ENCODE measurements at regions not wholly inside any gene's neighbourhood (a gene's known extent, or its start where the extent isn't known, plus 50 kb on each side); places are given as distances from the start of the nearest gene placed in this dataset.

DNA sequence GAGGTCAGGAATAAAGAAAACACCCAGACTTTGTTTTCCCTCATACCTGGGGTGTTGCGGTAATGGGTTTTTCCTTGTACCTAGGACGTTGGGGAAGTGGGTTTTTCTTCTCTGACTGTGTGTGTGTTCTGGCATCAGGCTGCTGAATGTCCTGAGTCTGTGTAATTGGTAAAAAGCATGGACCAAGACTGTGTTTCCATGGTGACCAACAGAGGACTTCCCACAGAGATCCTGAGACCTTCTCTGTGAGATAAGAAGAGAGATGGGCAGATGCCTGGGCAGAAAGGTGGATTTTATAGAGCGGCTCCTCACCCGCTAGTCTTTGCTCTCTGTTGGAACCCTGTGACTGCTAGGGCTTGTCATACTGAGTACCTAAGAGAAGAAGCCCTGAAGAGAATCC lies 135.4 kb upstream of the GGTLC1 start:
- TF ChIP-seq, protein P1, sequence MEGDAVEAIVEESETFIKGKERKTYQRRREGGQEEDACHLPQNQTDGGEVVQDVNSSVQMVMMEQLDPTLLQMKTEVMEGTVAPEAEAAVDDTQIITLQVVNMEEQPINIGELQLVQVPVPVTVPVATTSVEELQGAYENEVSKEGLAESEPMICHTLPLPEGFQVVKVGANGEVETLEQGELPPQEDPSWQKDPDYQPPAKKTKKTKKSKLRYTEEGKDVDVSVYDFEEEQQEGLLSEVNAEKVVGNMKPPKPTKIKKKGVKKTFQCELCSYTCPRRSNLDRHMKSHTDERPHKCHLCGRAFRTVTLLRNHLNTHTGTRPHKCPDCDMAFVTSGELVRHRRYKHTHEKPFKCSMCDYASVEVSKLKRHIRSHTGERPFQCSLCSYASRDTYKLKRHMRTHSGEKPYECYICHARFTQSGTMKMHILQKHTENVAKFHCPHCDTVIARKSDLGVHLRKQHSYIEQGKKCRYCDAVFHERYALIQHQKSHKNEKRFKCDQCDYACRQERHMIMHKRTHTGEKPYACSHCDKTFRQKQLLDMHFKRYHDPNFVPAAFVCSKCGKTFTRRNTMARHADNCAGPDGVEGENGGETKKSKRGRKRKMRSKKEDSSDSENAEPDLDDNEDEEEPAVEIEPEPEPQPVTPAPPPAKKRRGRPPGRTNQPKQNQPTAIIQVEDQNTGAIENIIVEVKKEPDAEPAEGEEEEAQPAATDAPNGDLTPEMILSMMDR (IDR thresholded peaks at IDR 0.05) = no peak
- TF ChIP-seq SIN3A (IDR thresholded peaks at IDR 0.05; ENCODE audit: borderline replicate concordance, insufficient read depth, low read depth, low read length) (no peak), POLR2AphosphoS5 (IDR thresholded peaks at IDR 0.05; ENCODE audit: low read depth, low read length) (no peak), TCF7L2 (IDR thresholded peaks at IDR 0.05; ENCODE audit: low read depth, low read length) (no peak)
